ENCODE measurements at regions not wholly inside any gene's neighbourhood (a gene's known extent, or its start where the extent isn't known, plus 50 kb on each side); places are given as distances from the start of the nearest gene placed in this dataset.

- no peak for DNase-seq
These were observed 226.7 kb downstream of the BRD1 start for GRCh38 chr22:49600891-49601431.

- no peak for DNase-seq
These were observed 227.2 kb downstream of the BRD1 start for GRCh38 chr22:49600468-49600867.

GRCh38 chr22:49599691-49600455 lies 227.8 kb downstream of the BRD1 start:
- DNase-seq: no peak

GRCh38 chr22:49599039-49599438 lies 228.6 kb downstream of the BRD1 start:
- no peak for DNase-seq

- DNase-seq: no peak
These were observed 229.3 kb downstream of the BRD1 start for GRCh38 chr22:49598338-49598737.

- no peak for DNase-seq
These were observed 230.1 kb downstream of the BRD1 start for GRCh38 chr22:49597428-49598039.

GRCh38 chr22:49595465-49596078 lies 232.1 kb downstream of the BRD1 start:
- no peak for DNase-seq

- DNase-seq: no peak
These were observed 233.6 kb downstream of the BRD1 start for GRCh38 chr22:49594078-49594477.

- no peak for DNase-seq
These were observed 234.2 kb downstream of the BRD1 start for GRCh38 chr22:49593509-49593908.

- no peak for DNase-seq
These were observed 234.7 kb downstream of the BRD1 start for GRCh38 chr22:49592780-49593501.

GRCh38 chr22:49590851-49591445 lies 236.7 kb downstream of the BRD1 start:
- DNase-seq: no peak

GRCh38 chr22:49590381-49590780 lies 237.3 kb downstream of the BRD1 start:
- no peak for DNase-seq

- no peak for DNase-seq
These were observed 237.9 kb downstream of the BRD1 start for GRCh38 chr22:49589811-49590210.

- DNase-seq: no peak
These were observed 238.4 kb downstream of the BRD1 start for GRCh38 chr22:49589301-49589700.

- no peak for DNase-seq
These were observed 238.9 kb downstream of the BRD1 start for GRCh38 chr22:49588739-49589138.

GRCh38 chr22:49587987-49588386 lies 239.7 kb downstream of the BRD1 start:
- no peak for DNase-seq

GRCh38 chr22:49587421-49587820 lies 240.3 kb downstream of the BRD1 start:
- no peak for DNase-seq

GRCh38 chr22:49586873-49587272 lies 240.8 kb downstream of the BRD1 start:
- DNase-seq: no peak

- no peak for DNase-seq
These were observed 241.4 kb downstream of the BRD1 start for GRCh38 chr22:49586244-49586748.

- no peak for DNase-seq
These were observed 242.0 kb downstream of the BRD1 start for GRCh38 chr22:49585461-49586243.

GRCh38 chr22:49583886-49584505 lies 243.7 kb downstream of the BRD1 start:
- DNase-seq: no peak

Data from SW 1271 (cell line).